DOHH2 (cell line): ENCODE measurements at regions not wholly inside any gene's neighbourhood (a gene's known extent, or its start where the extent isn't known, plus 50 kb on each side); places are given as distances from the start of the nearest gene placed in this dataset.

Experiments
- H3F3A ChIP-seq: fragments of 200-600 bp; sonication (generic), shearing (Covaris generic); 2 replicates; pipeline ENCODE4 v1.6.0; 2016; ENCODE audit warnings: antibody characterized with exemption, mild to moderate bottlenecking; ENCODE audit not compliant: control insufficient read depth, insufficient read depth
- H3K27ac ChIP-seq: fragments of 200-600 bp; sonication (generic); 2 replicates; pipeline ENCODE4 v1.5.1; 2014; ENCODE audit warnings: low read depth, mild to moderate bottlenecking, low read length, moderate library complexity
- H3K27me3 ChIP-seq: fragments of 200-600 bp; sonication (generic); 2 replicates; pipeline ENCODE4 v1.6.1; 2014; ENCODE audit warnings: mild to moderate bottlenecking, low read length, mixed read lengths; ENCODE audit not compliant: control insufficient read depth
- H3K36me3 ChIP-seq: fragments of 200-600 bp; sonication (generic); 2 replicates; pipeline ENCODE4 v1.6.1; 2014; ENCODE audit warnings: mild to moderate bottlenecking, low read length, moderate library complexity, mixed read lengths; ENCODE audit not compliant: control insufficient read depth
- H3K4me1 ChIP-seq: fragments of 200-600 bp; sonication (generic); 2 replicates; pipeline ENCODE4 v1.6.1; 2014; ENCODE audit warnings: mild to moderate bottlenecking, low read length, mixed read lengths; ENCODE audit not compliant: control insufficient read depth
- H3K4me2 ChIP-seq: fragments of 200-600 bp; sonication (generic); 2 replicates; pipeline ENCODE4 v1.6.0; 2014; ENCODE audit warnings: mild to moderate bottlenecking, low read length, moderate library complexity
- H3K4me3 ChIP-seq: fragments of 200-600 bp; sonication (generic); 2 replicates; pipeline ENCODE4 v1.5.1; 2014; ENCODE audit warnings: mild to moderate bottlenecking, low read length, mixed read lengths
- H3K79me2 ChIP-seq: fragments of 200-600 bp; sonication (generic); 2 replicates; pipeline ENCODE4 v1.6.1; 2014; ENCODE audit warnings: mild to moderate bottlenecking, low read length, mixed read lengths; ENCODE audit not compliant: control insufficient read depth
- H3K9me2 ChIP-seq: fragments of 200-600 bp; sonication (generic); replicated peaks from 2 replicates; pipeline ENCODE4 v1.6.1; 2014; ENCODE audit warnings: mild to moderate bottlenecking, low read length, mixed read lengths; ENCODE audit not compliant: control insufficient read depth
- H3K9me3 ChIP-seq: fragments of 200-600 bp; sonication (generic); 2 replicates; pipeline ENCODE4 v1.6.1; 2014; ENCODE audit warnings: antibody characterized with exemption, low read length, mixed read lengths; ENCODE audit not compliant: control insufficient read depth, insufficient read depth
- H4K20me1 ChIP-seq: fragments of 200-600 bp; sonication (generic); 2 replicates; pipeline ENCODE4 v1.6.0; 2014; ENCODE audit warnings: low read depth, mild to moderate bottlenecking, antibody characterized with exemption, low read length, moderate library complexity; ENCODE audit not compliant: control insufficient read depth, insufficient read depth
- CTCF ChIP-seq: fragments of 200-600 bp; sonication (generic); IDR thresholded peaks from one replicate; pipeline ENCODE4 v1.5.1; 2014; ENCODE audit warnings: antibody characterized with exemption, mild to moderate bottlenecking, low read depth, low read length; ENCODE audit not compliant: poor library complexity, severe bottlenecking
- EZH2phosphoT487 ChIP-seq: fragments of 200-600 bp; sonication (generic); IDR thresholded peaks from 2 replicates; pipeline ENCODE4 v1.6.1; 2017; ENCODE audit warnings: borderline replicate concordance, mild to moderate bottlenecking, antibody characterized with exemption, low read length, moderate library complexity, mixed read lengths

- H3F3A ChIP-seq, result no peaks in the 10 kb centered on the region
- no peak for TF ChIP-seq EZH2phosphoT487
- no peak for TF ChIP-seq CTCF
- H3K9me2 ChIP-seq, result no peaks in the 10 kb centered on the region
- no peak overlapping the region for H3K27ac ChIP-seq
- no peaks in the 10 kb centered on the region for H3K9me3 ChIP-seq
- H3K4me1 ChIP-seq, result no peaks in the 10 kb centered on the region
- H3K79me2 ChIP-seq, result no peaks in the 10 kb centered on the region
- H3K4me3 ChIP-seq, result no peak overlapping the region
- no peaks in the 10 kb centered on the region for H4K20me1 ChIP-seq
- H3K27me3 ChIP-seq, result no peaks in the 10 kb centered on the region; the same call in 1 of the 2 replicates
- H3K36me3 ChIP-seq, result no peaks in the 10 kb centered on the region
- no peak overlapping the region for H3K4me2 ChIP-seq
Observed at GRCh38 chr6:130676773-130677144, 150.4 kb upstream of the SMLR1 start.

GRCh38 chr6:130677312-130677711 is 149.9 kb upstream of the SMLR1 start:
- TF ChIP-seq EZH2phosphoT487 (no peak), CTCF (no peak)
- Histone ChIP-seq H3F3A (no peaks in the 10 kb centered on the region), H4K20me1 (no peaks in the 10 kb centered on the region), H3K27ac (no peak overlapping the region), H3K4me3 (no peak overlapping the region), H3K4me1 (no peaks in the 10 kb centered on the region), H3K9me3 (no peaks in the 10 kb centered on the region), H3K36me3 (no peaks in the 10 kb centered on the region), H3K4me2 (no peak overlapping the region), H3K27me3 (no peaks in the 10 kb centered on the region; the same call in 1 of the 2 replicates), H3K79me2 (no peaks in the 10 kb centered on the region), H3K9me2 (no peaks in the 10 kb centered on the region)

GRCh38 chr6:130677766-130678165 is 149.4 kb upstream of the SMLR1 start:
- no peaks in the 10 kb centered on the region for H4K20me1 ChIP-seq
- H3K27ac ChIP-seq, result no peak overlapping the region
- TF ChIP-seq EZH2phosphoT487 (no peak), CTCF (no peak)
- no peak overlapping the region for H3K4me2 ChIP-seq
- H3K4me3 ChIP-seq, result no peak overlapping the region
- H3K79me2 ChIP-seq, result no peaks in the 10 kb centered on the region
- no peaks in the 10 kb centered on the region; the same call in 1 of the 2 replicates for H3K27me3 ChIP-seq
- H3K4me1 ChIP-seq, result no peaks in the 10 kb centered on the region
- no peaks in the 10 kb centered on the region for H3K36me3 ChIP-seq
- H3K9me2 ChIP-seq, result no peaks in the 10 kb centered on the region
- no peaks in the 10 kb centered on the region for H3K9me3 ChIP-seq
- no peaks in the 10 kb centered on the region for H3F3A ChIP-seq

GRCh38 chr6:130679684-130680083 is 147.5 kb upstream of the SMLR1 start:
- Histone ChIP-seq H3K4me3 (no peak overlapping the region), H3K4me1 (no peaks in the 10 kb centered on the region), H3K9me3 (no peaks in the 10 kb centered on the region), H3K4me2 (no peak overlapping the region), H3K27me3 (no peaks in the 10 kb centered on the region; the same call in 1 of the 2 replicates), H3K27ac (no peak overlapping the region), H3K79me2 (no peaks in the 10 kb centered on the region), H4K20me1 (no peaks in the 10 kb centered on the region), H3F3A (no peaks in the 10 kb centered on the region), H3K36me3 (no peaks in the 10 kb centered on the region), H3K9me2 (no peaks in the 10 kb centered on the region)
- TF ChIP-seq CTCF (no peak), EZH2phosphoT487 (no peak)
